T47D (cell line): ENCODE measurements at regions not wholly inside any gene's neighbourhood (a gene's known extent, or its start where the extent isn't known, plus 50 kb on each side); places are given as distances from the start of the nearest gene placed in this dataset.
"Not testable (repeated sequence)": the region's sequence is repeated elsewhere in the genome, so short reads cannot be mapped to it uniquely, and the experiment has no call there.

Experiments used
- DNase-seq, 2 experiments: peaks; one replicate each; pipeline versions ENCODE4 v3.0.0 to v3.0.0-alpha.2; 2011 to 2012; ENCODE audit warnings: low read depth in 1 of 2, low spot score in 1 of 2
- JUND ChIP-seq: IDR thresholded peaks from 2 replicates; pipeline ENCODE4 v1.6.1; 2012; ENCODE audit warnings: low read depth
- in situ Hi-C: cut with HindIII; loops from 2 replicates; pipeline ENCODE4 v1.10.0; 2016; ENCODE audit warnings: low sequenced_read_pairs, low pct_unique_long_range_greater_than_20kb

DNA sequence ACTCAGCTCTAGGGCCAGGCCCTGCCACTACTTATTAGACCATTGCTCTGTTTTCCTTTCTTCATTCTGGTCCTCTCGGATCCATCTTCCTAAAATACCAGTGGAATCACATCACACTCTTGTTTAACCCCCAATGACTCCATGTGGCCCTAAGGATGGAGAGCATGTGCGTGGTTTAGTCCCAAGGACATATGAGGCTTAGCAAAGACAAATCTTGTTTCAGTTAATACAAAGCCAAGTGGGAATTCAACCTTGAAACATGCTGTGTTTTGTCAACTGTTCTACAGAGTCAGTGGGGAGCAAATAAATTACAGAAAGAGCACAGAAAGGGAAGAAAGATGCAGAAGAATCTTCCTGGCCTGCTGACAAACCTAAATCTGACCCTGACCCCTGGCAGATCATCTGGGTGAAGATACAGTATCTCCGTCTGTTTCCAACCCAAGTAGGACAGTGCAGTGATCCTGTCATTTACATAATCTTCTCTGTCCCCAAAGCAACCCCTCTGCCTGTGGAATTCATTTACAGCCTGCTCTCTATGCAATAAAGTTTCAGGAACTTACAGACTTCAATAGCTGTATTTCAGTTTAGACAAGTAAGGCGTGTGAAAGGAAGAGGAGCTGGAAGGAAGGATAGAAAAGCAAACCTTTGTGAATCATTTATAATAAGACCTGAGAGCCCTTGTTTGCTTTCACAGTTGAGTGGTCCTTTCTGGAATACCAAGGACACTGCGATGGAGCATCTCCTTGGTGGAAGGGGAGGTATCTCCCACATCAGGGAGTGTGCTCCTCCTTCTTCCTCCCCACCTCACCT lies 144.0 kb downstream of the THBS2 start:
- TF ChIP-seq JUND = no peak
- no peak for DNase-seq
- in situ Hi-C loops = no loop called here

DNA sequence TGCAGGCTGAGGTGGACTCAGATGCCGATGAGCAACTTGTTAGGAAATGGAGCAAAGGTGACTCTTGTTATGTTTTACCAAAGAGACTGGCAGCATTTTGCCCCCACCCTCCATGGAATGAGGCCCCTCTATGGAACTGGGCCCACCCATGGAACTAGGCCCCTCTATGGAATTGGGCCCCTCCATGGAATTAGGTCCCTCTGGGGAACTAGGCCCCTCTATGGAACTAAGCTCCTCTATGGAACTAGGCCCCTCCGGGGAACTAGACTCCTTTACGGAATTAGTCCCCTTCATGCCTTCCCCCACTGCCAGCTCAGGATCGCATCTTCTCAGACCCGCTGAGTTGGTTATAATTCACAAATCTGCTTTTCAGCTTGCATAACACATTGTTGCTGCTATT lies 144.9 kb downstream of the THBS2 start:
- in situ Hi-C loops = no loop called here
- no peak for TF ChIP-seq JUND
- no peak for DNase-seq

DNA sequence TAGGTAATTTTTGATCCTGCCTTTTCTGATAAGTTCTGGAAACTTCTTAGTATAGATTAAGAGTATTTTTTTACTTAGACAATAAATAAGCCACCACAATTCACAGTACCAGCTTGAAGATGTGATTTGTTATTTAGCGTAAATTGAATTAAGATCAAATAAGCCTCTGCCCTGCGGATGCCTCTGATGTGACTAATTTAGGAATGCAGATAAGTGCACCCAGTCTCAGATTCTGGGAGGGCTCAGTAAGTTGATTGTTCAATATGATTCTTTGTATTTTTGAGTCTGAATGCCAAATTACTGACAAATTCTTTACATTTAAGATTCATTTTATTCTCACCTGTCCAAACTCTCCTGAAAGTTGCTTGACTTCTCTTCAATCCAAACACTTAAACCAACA lies 147.5 kb downstream of the THBS2 start:
- TF ChIP-seq JUND = no peak
- in situ Hi-C loops = no loop called here
- DNase-seq = no peak

DNA sequence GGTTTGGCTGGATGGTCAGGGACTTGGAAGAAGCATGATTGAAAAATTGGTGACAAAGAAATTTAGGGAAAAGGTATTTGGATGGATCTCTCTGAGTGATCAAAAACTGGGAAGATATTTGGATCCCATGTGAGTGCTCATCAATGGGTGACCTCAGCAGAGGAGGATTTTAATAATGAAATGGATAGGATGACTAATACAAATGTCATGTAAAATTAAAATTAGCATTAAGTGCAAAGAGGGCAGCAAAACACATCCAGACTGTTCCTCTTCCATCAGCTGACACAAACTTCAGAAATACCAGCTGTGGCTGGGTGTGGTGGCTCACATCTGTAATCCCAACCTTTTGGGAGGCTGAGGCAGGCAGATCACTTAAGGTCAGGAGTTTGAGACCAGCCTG lies 151.7 kb downstream of the THBS2 start:
- in situ Hi-C loops = no loop called here
- TF ChIP-seq JUND = no peak
- no peak for DNase-seq

DNA sequence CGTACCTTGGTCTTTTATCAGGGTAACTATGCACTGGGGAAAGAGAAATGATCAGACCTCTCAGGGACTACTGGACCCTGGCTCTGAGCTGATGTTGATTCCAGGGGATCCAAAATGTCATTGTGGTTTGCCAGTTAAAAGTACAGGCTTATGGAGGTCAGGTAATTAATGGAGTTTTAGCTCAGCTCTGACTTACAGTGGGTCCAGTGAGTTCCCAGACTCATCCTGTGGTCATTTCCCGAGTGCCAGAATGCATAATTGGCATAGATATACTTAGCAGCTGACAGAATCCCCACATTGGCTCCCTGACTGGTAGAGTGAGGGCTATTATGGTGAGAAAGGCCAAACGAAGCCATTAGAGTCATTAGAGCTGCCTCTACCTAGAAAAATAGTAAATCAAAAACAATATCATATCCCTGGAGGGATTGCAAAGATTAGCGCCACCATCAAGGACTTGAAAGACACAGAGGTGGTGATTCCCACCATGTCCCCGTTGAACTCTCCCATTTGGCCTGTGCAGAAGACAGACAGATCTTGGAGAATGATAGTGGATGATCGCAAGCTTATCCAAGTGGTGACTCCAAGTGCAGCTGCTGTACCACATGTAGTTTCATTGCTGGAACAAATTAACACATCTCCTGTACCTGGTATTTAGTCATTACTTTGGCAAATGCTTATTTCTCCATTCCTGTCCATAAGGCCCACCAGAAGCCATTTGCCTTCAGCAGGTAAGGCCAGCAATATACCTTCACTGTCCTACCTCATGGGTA lies 152.4 kb downstream of the THBS2 start:
- in situ Hi-C loops = no loop called here
- no peak for DNase-seq
- no peak for TF ChIP-seq JUND

DNA sequence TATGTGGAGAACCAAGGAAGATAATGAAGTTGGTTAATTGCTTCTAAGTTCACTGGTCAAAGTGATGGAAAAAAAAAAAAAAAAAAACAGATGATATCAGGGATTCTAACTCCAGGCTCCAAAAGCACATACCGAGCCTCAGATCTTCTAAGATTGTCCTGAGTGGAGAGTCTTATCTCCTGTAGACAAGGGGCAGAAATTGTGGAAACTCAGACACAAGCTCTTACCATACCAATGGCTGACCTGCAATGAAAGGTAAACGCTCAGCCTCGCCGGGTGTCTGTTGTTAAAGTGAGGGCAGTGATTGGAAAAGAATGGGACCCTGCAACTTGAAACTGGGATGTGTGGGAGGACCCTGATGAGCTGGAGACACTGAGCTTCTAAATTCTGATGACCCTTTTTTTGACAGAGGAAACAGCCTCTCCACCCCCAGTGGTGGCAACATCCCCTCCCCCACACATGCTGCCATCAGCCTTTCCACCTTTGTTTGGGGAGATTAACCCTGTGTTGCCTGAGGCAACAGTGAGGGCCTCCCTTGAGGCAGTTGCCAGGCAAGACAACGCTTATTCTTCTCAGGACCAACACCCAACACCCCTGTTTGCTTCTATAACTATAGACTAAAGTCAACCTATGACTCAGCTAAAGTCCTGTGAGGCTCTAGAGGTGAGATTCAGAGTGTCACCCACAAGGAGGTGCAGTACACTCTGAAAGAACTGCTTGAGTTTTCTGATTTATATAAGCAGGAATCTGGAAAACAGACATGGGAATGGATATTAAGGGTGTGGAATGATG lies 154.0 kb downstream of the THBS2 start:
- DNase-seq = peak in 1 of 2 experiments; percentile 33
- no peak for TF ChIP-seq JUND
- in situ Hi-C loops = no loop called here

DNA sequence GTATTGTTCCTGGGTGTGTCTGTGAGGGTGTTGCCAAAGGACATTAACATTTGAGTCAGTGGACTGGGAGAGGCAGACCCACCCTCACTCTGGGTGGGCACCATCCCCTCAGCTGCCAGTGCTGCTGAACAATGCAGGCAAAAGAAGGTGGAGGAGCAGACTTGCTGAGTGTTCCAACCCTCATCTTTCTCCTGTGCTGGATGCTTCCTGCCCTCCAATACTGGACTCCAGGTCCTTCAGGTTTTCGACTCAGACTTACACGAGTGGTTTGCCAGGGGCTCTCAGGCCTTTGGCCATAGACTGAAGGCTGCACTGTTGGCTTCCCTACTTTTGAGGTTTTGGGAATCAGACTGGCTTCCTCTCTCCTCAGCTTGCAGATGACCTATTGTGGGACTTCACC lies 155.0 kb downstream of the THBS2 start:
- in situ Hi-C loops, DNase-seq: not testable (repeated sequence)

DNA sequence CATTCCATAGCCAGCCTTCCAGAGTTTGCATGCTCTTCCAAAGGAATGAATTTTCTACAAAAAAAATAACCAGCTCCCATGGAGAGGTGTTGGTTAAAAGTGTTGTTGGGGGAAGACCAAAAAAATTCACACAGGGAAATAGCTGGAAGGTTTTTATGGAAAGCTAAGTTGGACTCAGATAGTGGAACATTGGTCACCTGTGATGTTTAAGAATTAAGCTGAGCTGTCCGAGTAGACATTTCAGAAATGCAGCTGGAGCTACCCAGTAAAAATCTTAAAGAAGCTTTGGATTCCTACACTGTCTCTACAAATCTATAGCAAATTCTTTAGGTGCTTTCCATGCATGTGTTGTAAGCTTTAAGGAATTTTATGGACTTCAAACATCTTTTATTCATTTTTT lies 155.5 kb downstream of the THBS2 start:
- DNase-seq = no peak
- in situ Hi-C loops = no loop called here
- TF ChIP-seq JUND = no peak

DNA sequence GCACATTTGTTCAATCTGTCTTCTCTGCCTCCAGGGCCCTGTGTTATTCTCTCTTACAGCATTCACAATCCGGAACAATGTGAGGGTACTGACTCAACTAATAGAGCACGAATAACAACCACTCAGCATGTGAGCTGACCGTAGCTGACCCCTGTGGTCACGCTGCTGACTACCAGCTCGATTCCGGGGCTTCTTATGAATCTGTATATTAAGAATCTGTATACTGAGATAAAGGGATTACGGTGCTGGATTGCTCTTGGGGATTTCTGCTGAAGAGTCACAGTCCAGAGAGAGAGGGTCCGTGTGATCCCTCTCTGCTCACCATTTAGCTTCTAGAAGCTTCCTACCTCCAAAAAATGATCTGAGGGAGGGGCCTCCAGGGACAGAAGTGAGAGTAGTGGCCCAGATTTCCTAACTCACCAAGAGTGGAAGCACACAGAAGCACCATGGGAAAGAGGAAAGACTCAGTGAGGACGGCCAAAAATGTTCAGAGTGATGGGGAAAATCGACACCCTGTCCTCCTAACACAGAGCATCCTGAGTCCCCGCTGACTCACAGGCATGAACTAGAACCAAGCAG lies 156.2 kb downstream of the THBS2 start:
- no peak for TF ChIP-seq JUND
- in situ Hi-C loops = no loop called here
- DNase-seq = no peak

DNA sequence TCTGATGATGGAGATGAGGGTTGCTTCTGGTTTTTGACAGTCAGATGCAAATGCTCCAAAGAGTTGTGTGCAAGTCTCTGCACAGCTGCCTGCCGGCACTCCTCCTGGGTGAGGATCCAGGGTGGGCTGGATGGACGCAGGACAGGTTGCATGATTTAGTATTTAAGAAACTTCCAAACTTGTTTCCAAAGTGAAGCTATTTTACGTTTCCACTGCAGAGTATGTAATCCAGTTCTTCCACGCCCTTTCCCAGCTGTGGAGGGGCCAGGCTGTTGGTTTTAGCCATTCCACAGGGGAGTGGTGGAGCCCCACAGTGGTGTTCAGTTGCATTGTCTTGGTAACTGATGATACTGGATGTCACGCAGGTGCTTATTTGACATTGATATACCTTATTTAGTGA lies 157.3 kb downstream of the THBS2 start:
- in situ Hi-C loops = no loop called here
- DNase-seq = no peak
- TF ChIP-seq JUND = no peak

DNA sequence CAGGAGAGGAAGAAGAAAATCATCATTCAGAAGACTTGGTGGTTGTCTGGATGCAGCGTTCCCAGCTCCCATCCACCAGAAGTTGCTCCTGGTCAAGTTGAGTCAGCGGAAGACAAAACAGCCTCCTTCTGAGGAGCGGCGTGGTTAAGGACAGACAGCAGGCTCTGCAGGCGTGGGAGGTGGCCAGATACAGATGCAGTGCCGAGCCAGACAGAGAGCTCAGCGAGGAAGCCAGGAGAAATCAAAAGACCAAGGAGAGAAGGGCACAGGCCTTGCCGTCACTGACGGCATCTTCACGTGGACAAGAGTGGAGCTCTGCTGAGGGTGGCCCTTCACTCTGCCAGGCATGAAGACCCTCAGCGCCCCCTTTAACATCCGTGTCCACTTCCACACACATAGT lies 158.5 kb downstream of the THBS2 start:
- in situ Hi-C loops = no loop called here
- no peak for TF ChIP-seq JUND
- DNase-seq = no peak

DNA sequence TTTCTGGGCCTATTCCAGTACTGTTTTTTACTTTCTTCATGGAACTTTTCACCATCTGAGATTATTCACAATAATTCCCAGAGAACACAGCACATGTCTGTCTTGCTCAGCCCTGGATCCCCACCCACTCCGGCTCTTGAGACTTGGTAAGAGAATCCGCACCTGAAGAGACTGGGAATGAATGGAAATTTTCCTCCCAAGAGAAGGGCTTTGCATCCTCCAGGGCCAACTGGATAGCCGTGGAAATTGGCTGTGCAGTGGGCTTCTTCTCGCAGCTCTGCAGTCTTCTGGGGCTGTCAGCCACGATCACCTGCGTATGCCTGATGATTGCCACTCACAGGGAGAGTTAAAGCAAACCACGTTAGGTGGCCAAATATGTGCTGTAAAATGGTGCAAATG lies 159.1 kb downstream of the THBS2 start:
- no peak for TF ChIP-seq JUND
- in situ Hi-C loops = no loop called here
- DNase-seq = no peak
